Suppressor macrophage treated with lipopolysaccharide for 1 hour (primary cell): ENCODE measurements at regions not wholly inside any gene's neighbourhood (a gene's known extent, or its start where the extent isn't known, plus 50 kb on each side); places are given as distances from the start of the nearest gene placed in this dataset.
A peak's percentile ranks its signal among the peaks of the same experiment; 100 is the strongest.

Experiments used
- DNase-seq, 3 donors: peaks; one replicate each; pipeline ENCODE4 v3.0.0-alpha.2; 2020 to 2022

DNA sequence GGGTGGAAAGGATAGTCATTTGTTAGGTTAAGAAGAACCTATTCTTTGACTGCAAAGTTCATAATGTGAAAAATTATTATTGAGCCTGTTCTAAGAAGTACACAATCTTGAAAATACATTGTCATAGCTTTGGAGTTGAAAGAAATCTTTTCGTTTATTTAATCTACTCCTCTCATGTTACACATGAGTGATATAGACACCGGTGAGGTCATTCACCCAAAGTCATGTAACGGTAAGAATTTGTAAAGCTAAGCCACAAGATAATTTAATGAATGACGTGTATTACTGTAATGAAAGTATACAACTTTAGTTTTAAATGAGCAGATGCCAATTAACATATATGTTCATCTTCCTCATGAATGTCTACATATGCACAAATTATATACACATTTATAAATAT is 284.1 kb upstream of the PDE4D start:
- no peak for DNase-seq

DNA sequence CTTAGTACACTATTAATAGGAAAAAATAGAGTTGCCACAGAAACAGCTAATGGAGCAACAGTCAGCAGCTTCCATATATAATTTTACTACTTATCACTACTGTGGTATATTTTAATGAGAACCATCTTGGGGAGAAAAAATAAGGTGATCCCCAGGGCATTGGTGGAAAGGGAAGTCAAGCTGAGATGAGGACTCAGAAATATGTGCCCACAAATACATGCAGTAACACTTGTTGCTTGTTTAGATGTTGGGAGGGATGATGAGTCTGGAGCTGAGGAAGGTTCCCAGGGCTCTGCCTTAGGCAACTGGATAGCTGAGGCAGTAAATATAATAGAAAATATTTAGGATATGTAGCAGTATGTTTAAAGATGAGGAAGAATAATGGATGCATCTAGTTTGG is 280.1 kb upstream of the PDE4D start:
- no peak for DNase-seq

DNA sequence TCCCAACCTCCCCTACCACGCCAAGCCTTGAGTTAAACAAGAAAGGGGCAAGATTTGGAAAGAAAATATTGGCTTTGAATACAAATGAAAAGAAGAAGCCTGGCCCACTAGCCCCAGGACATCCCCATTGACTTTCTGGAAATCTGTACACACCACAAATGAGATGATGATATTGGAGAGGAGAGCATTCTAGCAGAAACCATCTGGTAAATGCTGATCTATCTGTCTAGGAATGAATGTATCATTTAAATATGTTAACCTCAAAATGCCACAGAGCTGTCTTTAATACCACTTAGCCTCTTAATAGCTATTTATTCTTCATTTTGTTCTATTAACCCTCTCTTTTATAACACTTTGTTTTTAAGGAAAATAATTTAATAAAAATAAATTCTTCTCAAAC is 270.2 kb upstream of the PDE4D start:
- no peak for DNase-seq

DNA sequence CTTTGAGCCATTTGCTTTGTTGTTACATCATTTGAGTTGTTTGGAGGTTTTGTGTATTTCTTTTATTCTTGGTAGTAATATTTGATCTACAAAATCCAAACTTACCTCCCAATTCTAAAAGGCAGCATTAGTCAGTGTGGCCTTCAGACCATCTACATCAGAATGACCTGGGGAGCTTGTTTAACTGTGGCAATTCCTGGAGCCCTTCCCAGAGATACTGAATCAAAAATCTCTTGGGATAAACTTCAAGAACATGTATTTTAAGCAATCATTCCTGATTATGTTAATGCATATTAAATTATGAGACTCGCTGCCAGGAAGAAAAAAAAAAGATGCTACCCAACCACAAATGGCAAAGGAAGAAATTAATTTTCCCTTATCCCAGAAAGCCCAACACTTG is 268.9 kb upstream of the PDE4D start:
- DNase-seq: no peak

DNA sequence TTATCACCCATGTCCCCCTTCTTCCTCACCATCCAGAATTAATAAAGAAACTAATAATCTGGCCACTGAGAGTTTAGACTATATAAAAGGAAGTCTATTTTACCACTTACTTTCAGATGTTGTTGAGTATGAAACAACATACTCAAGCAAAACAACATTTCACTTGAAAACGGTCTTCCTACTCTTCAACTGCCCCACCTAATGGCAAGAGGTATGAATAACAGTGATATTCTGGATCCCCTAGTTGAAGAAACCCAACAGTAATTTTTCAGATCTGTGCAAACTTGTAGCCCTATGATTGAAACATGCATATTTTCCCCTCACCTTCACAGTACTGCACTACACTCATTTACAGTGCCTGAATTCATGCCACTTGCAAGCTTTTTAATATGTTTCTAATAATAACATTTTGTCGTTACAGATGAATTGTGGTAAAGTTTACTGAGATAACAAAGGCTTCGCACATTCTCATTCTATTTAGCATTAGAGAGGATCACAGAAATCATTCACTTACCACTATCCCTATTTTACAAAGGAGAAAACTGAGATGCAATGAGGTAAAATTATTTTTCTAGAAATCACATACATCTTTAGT is 267.9 kb upstream of the PDE4D start:
- peak; percentile 39 to 55 (median 47) for DNase-seq

DNA sequence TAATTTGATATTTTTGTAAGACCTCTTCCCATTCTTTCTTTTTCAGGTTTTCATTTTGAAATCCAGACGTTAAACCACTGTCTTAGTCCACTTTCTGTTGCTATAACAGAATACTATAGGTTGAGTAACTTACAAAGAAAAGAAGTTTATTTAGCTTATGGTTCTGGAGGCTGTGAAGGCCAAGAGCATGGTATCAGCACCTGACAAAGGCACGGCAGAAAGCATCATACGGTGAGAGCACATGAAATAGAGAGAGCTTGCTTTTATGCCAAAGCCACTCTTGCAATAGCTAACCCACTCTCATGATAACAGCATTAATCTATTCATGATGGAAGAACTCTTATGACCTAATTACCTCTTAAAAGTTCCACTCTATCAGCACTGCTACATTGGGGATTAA is 255.6 kb upstream of the PDE4D start:
- DNase-seq: no peak

DNA sequence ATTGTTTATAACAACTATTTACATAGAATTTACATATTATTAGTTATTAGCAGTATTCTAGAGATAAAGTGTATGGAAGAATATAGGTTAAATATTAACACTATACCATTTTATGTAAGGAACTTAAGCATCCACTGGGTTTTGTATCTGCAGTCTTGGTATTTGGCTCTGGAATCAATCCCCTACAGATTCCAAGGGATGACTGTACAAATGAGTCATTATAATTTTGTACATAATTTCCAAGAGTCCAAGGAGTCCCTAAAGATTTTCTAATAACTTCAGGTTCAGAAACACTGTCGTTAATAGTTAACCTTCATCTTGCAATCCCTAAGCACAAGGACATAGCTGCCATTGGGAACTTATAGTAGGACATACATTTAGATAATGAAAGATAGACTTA is 254.8 kb upstream of the PDE4D start:
- DNase-seq: no peak

DNA sequence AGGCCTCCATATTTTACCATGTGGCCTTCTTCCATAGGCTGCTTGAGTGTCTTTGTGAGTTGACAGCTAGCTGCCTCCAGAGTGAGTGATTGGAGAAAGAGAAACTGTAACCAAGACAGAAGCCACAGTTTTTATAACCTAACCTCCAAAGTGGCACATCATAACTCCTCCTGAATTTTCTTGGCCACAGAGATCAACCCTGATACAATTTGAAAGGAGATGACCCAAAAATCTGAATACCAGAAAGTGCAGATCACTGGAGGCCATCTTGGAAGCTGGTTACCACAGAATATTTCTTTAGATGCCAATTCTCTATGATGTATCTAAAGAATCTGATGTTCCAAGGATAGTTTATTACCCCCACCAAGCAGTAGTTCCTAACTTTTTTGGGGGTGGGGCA is 254.3 kb upstream of the PDE4D start:
- DNase-seq: no peak

DNA sequence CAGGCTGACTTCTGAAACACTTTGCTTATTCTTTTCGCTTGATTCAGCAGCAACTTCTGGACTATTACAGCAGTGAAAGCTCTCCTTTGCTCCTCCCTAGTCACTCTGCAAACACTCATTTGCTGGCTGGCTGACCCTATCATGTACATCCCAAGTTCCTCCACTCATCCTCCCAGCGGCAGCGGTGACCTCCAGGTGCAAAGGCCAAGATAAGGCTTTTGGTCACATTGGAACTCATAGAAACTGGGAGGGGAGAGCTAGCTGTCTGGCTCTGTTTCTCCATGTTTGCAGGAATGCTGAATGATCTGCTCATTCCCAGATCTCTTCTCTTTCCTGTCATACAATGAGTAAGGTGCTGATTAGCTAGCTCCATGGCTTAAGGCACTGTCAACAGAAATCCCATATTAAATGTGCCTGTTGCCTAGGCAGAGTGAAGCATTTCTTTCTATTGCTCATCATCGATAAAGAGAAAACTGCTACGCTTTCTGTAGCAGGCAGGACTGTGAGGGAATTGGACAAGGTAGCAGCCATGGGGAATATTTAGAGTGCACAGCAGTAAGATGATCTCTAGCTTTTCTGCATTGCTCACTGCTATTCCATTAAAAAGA is 250.5 kb upstream of the PDE4D start:
- no peak for DNase-seq

DNA sequence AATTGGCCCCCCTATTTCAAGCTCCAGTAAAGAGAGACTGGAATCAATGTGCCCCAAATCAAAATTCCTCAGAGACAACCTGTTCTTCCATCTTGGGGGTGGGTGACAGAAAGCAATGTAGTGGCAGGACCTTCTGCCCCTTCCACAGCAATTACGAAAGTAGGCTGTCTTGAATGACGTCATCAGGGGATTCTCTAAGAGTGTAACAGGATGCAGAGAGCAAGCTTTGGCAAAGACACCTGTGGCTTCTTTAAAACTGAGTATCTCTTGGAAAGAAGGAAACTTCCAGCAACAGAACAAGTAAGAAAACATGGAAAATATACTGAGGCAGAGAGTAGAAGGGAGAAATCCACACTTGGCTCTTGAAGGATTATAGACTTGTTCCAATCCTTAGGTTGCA is 247.6 kb upstream of the PDE4D start:
- DNase-seq: peak in 1 of 3 donors; percentile 3

DNA sequence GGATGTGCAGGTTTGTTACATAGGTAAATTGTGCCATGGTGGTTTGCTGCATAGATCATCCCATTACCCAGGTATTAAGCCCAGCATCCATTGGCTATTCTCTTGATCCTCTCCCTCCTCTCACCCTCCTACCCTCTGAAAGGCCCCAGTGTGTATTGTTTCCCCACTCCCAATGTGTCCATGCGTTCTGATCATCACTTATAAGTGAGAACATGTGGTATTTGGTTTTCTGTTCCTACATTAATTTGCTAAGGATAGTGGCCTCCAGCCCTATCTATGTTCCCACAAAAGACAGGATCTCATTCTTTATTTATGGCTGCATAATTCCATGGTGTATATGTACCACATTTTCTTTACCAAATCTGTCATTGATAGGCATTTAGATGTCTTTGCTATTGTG is 243.3 kb upstream of the PDE4D start:
- DNase-seq: no peak

DNA sequence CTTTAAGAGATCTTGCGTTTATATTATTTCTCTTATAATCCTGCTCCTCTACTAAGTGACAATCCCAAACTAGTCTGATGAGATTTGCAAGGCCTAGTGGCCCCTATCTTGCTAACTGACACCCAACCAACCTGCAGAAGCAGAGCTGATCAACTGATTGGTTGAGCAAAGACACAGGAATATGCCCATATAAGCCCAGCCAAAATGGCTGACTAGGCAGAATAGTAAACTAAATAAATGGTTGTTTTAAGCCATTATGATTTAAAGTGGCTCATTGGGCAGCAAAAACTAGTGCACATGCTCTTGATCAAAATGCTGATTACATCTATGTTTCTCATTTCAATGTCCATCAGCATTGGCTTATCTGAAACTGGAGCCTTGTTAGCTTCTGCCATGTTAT is 238.0 kb upstream of the PDE4D start:
- no peak for DNase-seq

DNA sequence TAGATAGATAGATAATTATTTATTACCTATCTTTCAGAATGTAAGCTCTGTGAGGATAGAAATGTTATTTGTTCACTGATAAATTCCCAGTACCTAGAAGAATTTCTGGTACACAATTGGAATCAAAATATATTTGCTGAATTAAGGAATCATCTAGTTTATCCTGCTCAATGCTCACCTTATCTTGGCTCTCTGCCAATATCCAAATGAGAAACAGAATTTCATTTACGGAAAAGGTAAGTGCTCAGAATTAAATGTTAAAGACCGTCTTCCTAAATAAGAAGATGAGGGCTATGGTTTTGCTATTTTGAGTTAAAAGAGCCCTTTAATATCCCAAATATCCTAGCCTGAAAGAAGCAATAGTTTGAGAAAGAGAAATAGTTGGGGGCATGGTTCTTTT is 232.1 kb upstream of the PDE4D start:
- DNase-seq: no peak

DNA sequence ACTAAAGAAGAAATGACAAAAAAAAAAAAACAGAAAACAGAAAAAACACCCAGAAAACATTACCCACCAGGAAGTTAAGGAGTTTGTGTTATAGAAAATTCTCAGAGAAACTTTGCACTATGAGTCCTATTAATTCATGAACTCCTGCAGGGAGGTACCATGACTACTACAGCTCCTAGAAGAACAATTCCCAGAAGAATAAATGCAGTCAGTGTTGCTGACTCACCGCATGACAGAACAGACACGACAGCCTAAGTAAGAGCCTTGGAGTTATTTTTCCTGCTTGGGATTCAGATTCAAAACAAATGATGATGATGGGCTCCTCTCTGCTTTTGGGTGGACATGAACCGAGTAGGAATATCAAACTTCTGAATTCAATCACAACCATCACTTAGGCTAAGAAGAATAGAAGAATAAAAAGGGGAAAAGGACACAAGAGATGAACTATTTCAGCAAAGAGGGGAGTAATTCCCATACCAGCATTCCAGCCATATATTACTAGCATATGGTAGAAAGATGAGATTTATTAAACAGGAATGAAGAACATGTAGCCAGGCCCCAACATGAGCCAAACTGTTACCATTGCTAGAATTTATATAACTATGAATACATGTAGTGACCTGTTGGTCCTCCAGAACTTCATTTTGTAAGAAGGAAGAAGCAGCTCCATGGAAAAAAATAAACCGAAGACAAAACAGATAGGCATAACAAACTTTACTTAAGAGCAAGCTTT is 209.6 kb upstream of the PDE4D start:
- DNase-seq: peak in 2 of 3 donors; percentile 6 to 11

DNA sequence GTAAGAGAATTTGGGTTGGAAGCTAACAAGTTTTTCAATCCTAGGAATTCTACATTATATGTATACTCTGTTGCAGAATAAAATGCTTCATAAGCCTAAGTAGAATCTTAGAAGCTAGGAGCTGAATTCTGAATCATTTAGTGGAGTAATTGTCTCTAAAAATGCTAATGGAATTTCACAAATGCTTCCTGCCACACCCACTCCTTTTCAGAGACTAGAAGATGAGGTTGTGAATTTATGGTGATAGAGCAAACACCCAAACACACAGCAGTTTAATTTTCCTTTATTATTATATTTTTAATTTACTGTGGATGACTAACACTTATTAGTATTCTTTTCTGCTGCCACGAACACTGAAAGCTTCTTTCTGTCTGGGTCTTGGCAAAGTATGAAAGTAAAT is 208.0 kb upstream of the PDE4D start:
- peak in 1 of 3 donors; percentile 17 for DNase-seq

DNA sequence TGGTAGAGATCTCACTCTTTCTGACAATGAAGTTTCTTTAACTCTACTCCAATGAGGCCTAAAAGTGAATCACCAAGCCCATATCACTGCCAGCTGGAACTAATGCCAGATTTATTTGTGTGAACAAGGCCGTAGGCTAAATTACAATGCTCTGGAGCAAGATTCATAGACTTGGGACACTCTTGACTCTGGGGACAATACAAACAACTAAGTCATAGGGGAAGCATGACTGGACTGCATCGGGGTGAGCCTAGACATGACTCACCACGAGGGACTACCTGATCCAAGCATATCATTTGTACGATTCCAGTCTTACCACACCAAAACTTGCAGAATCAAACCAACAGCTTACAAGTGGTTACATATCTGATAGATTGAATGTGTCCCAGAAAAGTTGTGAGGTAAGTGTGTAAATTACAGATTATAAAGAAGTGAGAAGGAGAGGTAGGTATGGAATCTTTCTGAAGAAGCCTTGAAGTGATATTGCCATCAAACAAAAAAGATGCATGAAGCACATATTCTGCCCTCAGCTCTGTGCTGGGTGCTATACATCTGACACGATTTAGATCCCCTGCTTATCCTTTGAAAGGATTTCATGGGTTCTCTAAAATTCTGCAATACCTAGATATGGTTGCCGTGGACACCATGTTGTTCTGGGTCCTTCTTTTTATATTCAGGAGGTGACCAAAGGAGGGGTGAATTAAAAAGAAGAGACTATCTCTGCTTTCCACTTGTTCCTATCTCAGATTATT is 199.3 kb upstream of the PDE4D start:
- DNase-seq: no peak

DNA sequence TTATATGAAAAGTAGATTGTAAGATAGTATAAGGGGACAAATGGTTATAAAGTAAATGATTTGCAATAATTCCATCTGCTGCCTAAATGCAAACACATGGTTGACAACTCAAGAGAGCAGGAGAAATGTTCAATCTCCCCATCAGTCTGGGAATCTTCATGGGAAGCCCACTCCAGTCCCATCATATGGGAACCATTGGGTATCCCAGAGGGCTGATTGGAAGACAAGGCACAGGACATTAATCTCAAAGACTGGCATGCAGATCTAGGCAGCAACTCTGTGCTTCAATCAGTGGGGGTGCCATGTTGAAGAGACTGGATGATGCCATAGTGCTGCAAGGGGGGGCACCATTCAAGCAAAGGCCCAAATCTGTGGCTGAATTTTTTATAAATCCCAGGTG is 193.1 kb upstream of the PDE4D start:
- DNase-seq: no peak

DNA sequence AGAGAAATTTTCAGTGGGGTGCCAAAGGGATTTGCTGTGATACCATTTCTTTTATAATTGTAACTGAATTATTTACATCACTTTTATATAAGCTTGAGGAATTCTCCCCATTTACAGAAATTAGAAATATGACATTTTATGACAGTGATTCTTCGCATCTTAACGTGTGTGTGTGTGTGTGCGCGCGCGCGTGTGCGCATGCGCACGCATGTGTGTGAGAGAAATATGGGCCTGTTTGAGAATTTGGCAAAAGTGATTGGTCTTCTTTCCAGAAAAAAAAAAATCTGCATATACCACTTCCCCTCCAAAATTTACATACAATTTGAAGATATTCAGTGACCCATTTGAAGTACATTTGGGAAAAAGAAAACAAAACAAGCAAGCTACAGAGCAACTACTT is 190.7 kb upstream of the PDE4D start:
- DNase-seq: no peak

DNA sequence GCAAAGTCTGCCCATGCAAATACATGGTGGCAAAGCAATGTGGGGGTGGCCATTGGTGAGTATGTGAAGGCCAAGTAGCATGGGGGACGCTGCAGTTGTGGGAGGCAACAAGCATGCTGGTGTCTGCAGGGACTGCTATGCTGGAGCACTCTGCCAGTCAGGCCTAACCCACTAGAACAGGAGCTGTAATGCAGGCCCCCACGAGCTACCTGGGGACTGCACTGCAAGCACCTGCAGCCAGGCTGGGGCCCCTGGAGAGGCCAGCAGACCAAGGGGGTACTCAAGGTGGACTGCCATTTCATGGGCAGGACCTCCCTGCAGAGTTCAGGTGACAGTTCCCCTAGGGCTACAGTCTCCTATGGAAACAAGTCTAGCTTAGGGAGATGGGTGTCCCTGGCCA is 183.8 kb upstream of the PDE4D start:
- DNase-seq: no peak

DNA sequence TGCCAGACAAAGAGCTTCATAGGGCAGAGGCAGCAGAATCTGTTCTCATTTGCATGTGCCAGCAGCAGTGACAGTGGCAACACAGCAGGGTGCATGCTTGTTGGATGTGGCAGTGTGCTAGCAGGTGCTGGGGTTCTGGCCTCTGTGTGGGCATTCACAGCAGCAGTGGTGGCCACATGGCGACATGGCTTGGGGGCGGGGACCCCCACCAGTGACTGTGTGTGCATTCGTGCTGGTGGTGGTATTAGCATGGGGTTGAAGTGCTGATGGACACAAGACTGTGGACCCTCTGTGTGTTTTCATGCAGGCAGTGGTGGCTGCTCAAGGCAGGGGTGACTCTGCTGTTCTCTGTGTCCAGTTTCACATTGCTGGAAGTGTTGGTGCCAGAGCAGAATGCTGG is 183.2 kb upstream of the PDE4D start:
- DNase-seq: no peak

DNA sequence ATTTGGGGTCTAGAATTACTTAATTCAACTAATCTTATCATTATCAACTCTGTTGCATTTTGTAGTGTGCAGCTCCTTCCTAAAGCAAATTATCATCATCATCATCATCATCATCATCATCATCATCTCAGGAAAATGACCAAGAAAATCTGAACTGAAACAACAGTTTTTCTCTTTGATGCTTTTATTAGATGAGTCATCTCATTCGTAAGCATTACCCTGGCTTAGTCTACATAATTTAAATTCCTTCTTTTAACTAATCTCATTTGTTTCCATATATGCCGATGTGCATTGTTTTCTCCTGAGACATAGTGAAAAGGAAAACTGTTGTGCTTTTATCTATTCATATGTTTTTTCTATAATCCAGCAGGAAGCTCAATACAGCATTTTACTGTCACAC is 173.0 kb upstream of the PDE4D start:
- DNase-seq: no peak

DNA sequence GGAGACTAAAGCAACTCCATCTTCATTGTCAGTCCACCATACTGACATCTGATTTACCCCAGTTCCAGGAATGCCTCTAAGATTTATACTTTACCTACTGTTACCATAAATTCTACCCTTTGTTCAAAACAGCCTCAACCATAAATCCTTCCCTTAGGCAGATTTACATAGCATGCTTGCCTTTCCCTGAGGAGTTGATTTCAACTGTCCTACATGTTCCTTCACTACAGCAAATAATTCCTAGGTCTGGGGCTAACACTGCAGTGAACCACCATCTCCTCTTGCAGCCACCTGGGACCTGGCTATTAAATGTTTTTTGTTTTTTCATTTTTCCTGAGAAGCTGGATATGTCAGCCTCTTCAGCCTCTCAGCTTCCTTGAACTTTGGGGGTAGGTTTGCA is 166.9 kb upstream of the PDE4D start:
- DNase-seq: no peak

DNA sequence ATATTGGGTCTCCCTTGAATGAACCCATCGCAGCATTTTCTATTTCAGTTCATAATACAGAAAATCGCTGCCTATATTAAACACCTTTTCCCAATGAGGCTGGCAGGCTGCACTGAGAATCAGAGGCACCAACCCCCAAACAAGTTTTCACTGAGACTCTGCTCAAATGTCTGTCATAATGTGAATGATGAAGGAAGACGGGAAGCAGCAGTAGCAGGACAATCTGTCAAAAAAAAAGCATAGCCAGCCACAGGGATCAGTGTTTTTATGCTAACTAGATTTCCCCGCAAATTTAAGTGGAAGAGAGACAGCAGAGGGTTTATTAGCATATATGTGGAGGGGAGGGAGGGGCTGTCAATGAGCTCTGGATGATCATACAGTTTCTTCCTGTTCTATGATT is 162.7 kb upstream of the PDE4D start:
- no peak for DNase-seq

DNA sequence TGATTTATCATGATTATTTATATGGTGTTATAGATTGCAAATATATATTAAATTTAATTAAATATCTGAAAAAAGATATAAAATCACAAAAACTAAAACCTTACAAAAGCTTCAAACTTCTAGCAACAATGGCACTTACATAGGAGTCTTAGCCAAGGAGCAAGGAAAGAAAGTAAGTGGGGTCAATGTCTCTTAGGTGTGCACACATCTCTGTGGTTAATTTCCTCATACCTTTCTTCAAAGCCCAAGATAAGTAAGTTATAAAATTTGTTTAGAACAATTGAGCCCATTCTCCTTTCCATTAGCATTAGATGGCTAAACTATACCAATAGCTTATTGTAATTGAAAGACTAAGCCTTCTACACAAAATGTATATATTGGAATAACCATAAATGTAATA is 161.6 kb upstream of the PDE4D start:
- no peak for DNase-seq
